ENCODE measurements at regions not wholly inside any gene's neighbourhood (a gene's known extent, or its start where the extent isn't known, plus 50 kb on each side); places are given as distances from the start of the nearest gene placed in this dataset.

- DNase-seq (ENCODE audit: extremely low read depth, low read depth) = no peak
- TF ChIP-seq CTCF (IDR thresholded peaks at IDR 0.05; ENCODE audit: low read depth, low read length) = no peak
These were observed 532.8 kb downstream of the UQCRFS1 start for GRCh38 chr19:28680111-28680510.

GRCh38 chr19:28670836-28671235, 542.1 kb downstream of the UQCRFS1 start:
- TF ChIP-seq CTCF (IDR thresholded peaks at IDR 0.05; ENCODE audit: low read depth, low read length) = no peak
- DNase-seq (ENCODE audit: extremely low read depth, low read depth) = no peak

GRCh38 chr19:28669804-28670203, 543.1 kb downstream of the UQCRFS1 start:
- no peak for DNase-seq (ENCODE audit: extremely low read depth, low read depth)
- TF ChIP-seq CTCF (IDR thresholded peaks at IDR 0.05; ENCODE audit: low read depth, low read length) = no peak

GRCh38 chr19:28667348-28667977, 545.5 kb downstream of the UQCRFS1 start:
- no peak for DNase-seq (ENCODE audit: extremely low read depth, low read depth)
- no peak for TF ChIP-seq CTCF (IDR thresholded peaks at IDR 0.05; ENCODE audit: low read depth, low read length)

GRCh38 chr19:28665748-28666147, 547.2 kb downstream of the UQCRFS1 start:
- TF ChIP-seq CTCF (IDR thresholded peaks at IDR 0.05; ENCODE audit: low read depth, low read length) = no peak
- DNase-seq (ENCODE audit: extremely low read depth, low read depth) = no peak

GRCh38 chr19:28656644-28657043, 556.3 kb downstream of the UQCRFS1 start:
- no peak for DNase-seq (ENCODE audit: extremely low read depth, low read depth)
- TF ChIP-seq CTCF (IDR thresholded peaks at IDR 0.05; ENCODE audit: low read depth, low read length) = no peak

- DNase-seq (ENCODE audit: extremely low read depth, low read depth) = no peak
- TF ChIP-seq CTCF (IDR thresholded peaks at IDR 0.05; ENCODE audit: low read depth, low read length) = no peak
These were observed 557.9 kb downstream of the UQCRFS1 start for GRCh38 chr19:28655054-28655453.

Data from AG09319 (cell line).